ENCODE measurements at regions not wholly inside any gene's neighbourhood (a gene's known extent, or its start where the extent isn't known, plus 50 kb on each side); places are given as distances from the start of the nearest gene placed in this dataset.

GRCh38 chr13:73859841-73860240, 274.4 kb downstream of the KLF12 start:
- BruUV-seq (replicated peaks), result no TSS peak
- H3K4me1 Mint-ChIP-seq (ENCODE audit: insufficient read depth, unreplicated experiment), result no peaks in the 10 kb centered on the region
- no peak for TF ChIP-seq CTCF (IDR thresholded peaks at IDR 0.05; ENCODE audit: unreplicated experiment)
- CTCF ChIA-PET, result interaction anchor here (0.5 to 1.1 kb wide), 3 partner anchors 22 to 560 kb away, joined by 3 to 4 read pairs (median 4); no protein-coding TSS in a partner anchor
- H3K4me3 Mint-ChIP-seq (ENCODE audit: unreplicated experiment), result no peak overlapping the region
- no peaks in the 10 kb centered on the region for H3K36me3 Mint-ChIP-seq (ENCODE audit: insufficient read depth, unreplicated experiment)
- H3K9me3 Mint-ChIP-seq (ENCODE audit: unreplicated experiment), result no peaks in the 10 kb centered on the region
- intact Hi-C loops (cut with micrococcal nuclease), result no loop called here
- POLR2A ChIA-PET, result no interaction called here
- DNase-seq (ENCODE audit: unreplicated experiment), result no peak
- no peaks in the 10 kb centered on the region for H3K27me3 Mint-ChIP-seq (ENCODE audit: insufficient read depth, unreplicated experiment)
- H3K27ac Mint-ChIP-seq (ENCODE audit: low read depth, unreplicated experiment), result no peak overlapping the region

- TF ChIP-seq CTCF (IDR thresholded peaks at IDR 0.05; ENCODE audit: unreplicated experiment), result no peak
- ChIA-PET POLR2A (no interaction called here), CTCF (no interaction called here)
- no TSS peak for BruUV-seq (replicated peaks)
- H3K27me3 Mint-ChIP-seq (ENCODE audit: insufficient read depth, unreplicated experiment), result no peaks in the 10 kb centered on the region
- intact Hi-C loops (cut with micrococcal nuclease), result no loop called here
- no peak overlapping the region for H3K27ac Mint-ChIP-seq (ENCODE audit: low read depth, unreplicated experiment)
- H3K4me3 Mint-ChIP-seq (ENCODE audit: unreplicated experiment), result no peak overlapping the region
- no peaks in the 10 kb centered on the region for H3K9me3 Mint-ChIP-seq (ENCODE audit: unreplicated experiment)
- H3K36me3 Mint-ChIP-seq (ENCODE audit: insufficient read depth, unreplicated experiment), result no peaks in the 10 kb centered on the region
- H3K4me1 Mint-ChIP-seq (ENCODE audit: insufficient read depth, unreplicated experiment), result no peaks in the 10 kb centered on the region
- no peak for DNase-seq (ENCODE audit: unreplicated experiment)
These were observed 277.1 kb downstream of the KLF12 start for GRCh38 chr13:73857106-73857505.

GRCh38 chr13:73851104-73851503, 283.1 kb downstream of the KLF12 start:
- intact Hi-C loops (cut with micrococcal nuclease), result no loop called here
- POLR2A ChIA-PET, result no interaction called here

GRCh38 chr13:73850104-73850873, 283.9 kb downstream of the KLF12 start:
- TF ChIP-seq CTCF (IDR thresholded peaks at IDR 0.05; ENCODE audit: unreplicated experiment), result no peak
- Mint-ChIP-seq H3K4me3 (ENCODE audit: unreplicated experiment) (no peak overlapping the region), H3K27me3 (ENCODE audit: insufficient read depth, unreplicated experiment) (no peaks in the 10 kb centered on the region), H3K9me3 (ENCODE audit: unreplicated experiment) (no peaks in the 10 kb centered on the region), H3K36me3 (ENCODE audit: insufficient read depth, unreplicated experiment) (peaks cover 6% of the 10 kb centered on the region), H3K4me1 (ENCODE audit: insufficient read depth, unreplicated experiment) (no peaks in the 10 kb centered on the region), H3K27ac (ENCODE audit: low read depth, unreplicated experiment) (no peak overlapping the region)
- CTCF ChIA-PET, result interaction anchor here (0.6 to 2.1 kb wide), 8 partner anchors 9 to 1408 kb away, joined by 3 to 6 read pairs (median 4); no protein-coding TSS in a partner anchor
- POLR2A ChIA-PET, result interaction anchor here (0.6 kb wide), 2 partner anchors 276 to 1377 kb away, joined by 3 to 4 read pairs; no protein-coding TSS in a partner anchor
- DNase-seq (ENCODE audit: unreplicated experiment), result no peak
- BruUV-seq (replicated peaks), result no TSS peak
- intact Hi-C loops (cut with micrococcal nuclease), result no loop called here

More at GRCh38 chr13:73851104-73851503, 283.1 kb downstream of the KLF12 start:
- no peaks in the 10 kb centered on the region for H3K27me3 Mint-ChIP-seq (ENCODE audit: insufficient read depth, unreplicated experiment)
- no peak for TF ChIP-seq CTCF (IDR thresholded peaks at IDR 0.05; ENCODE audit: unreplicated experiment)
- no peak for DNase-seq (ENCODE audit: unreplicated experiment)
- CTCF ChIA-PET, result interaction anchor here (1.0 to 2.1 kb wide), 2 partner anchors 10 to 16 kb away, joined by 4 to 6 read pairs; no protein-coding TSS in a partner anchor
- no peak overlapping the region for H3K4me3 Mint-ChIP-seq (ENCODE audit: unreplicated experiment)
- peaks cover 6% of the 10 kb centered on the region for H3K36me3 Mint-ChIP-seq (ENCODE audit: insufficient read depth, unreplicated experiment)
- BruUV-seq (replicated peaks), result no TSS peak
- no peaks in the 10 kb centered on the region for H3K9me3 Mint-ChIP-seq (ENCODE audit: unreplicated experiment)
- no peaks in the 10 kb centered on the region for H3K4me1 Mint-ChIP-seq (ENCODE audit: insufficient read depth, unreplicated experiment)
- H3K27ac Mint-ChIP-seq (ENCODE audit: low read depth, unreplicated experiment), result no peak overlapping the region
